ENCODE measurements at regions not wholly inside any gene's neighbourhood (a gene's known extent, or its start where the extent isn't known, plus 50 kb on each side); places are given as distances from the start of the nearest gene placed in this dataset.
"Not testable (repeated sequence)": the region's sequence is repeated elsewhere in the genome, so short reads cannot be mapped to it uniquely, and the experiment has no call there.

- DNase-seq: no peak
Observed at GRCh38 chr6:170040115-170040500, 250.8 kb downstream of the DLL1 start.

DNA sequence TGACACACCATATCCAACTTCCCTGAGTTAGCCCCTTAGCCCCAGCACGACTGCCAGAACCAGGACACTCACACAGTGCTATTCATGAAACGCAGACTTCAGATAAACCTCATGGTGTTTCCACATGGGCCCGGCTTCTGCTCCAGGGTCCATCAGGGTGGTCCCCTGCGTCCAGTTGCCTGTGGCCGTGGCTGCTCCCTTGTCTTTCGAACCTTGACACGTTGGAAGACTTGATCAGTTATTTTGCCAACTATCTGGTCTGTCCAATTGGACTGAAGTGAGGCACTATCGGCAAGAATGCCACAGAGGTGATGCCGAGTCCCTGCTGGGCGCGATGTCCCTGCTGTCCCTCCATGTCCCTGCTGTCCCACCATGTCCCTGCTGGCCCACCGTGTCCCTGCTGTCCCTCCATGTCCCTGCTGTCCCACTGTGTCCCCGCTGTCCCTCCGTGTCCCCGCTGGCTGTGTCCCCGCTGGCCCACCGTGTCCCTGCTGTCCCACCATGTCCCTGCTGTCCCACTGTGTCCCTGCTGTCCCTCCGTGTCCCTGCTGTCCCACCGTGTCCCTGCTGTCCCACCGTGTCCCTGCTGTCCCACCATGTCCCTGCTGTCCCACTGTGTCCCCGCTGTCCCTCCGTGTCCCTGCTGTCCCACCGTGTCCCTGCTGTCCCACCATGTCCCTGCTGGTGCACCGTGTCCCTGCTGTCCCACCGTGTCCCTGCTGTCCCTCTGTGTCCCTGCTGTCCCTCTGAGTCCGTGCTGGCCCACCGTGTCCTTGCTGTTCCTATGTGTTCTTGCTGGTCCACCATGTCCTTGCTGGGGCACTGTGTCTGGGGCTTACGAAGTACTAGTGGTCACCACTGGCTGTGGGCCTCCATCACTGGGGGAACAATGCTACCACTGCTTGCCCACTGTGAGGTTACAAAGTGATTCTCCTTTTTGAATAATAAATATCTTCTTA lies 251.4 kb downstream of the DLL1 start:
- no peak for DNase-seq

- no peak for DNase-seq
Observed at GRCh38 chr6:170038708-170039107, 252.2 kb downstream of the DLL1 start.

GRCh38 chr6:170038251-170038650 lies 252.6 kb downstream of the DLL1 start:
- DNase-seq: no peak

GRCh38 chr6:170037541-170038250 lies 253.2 kb downstream of the DLL1 start:
- DNase-seq: no peak

DNA sequence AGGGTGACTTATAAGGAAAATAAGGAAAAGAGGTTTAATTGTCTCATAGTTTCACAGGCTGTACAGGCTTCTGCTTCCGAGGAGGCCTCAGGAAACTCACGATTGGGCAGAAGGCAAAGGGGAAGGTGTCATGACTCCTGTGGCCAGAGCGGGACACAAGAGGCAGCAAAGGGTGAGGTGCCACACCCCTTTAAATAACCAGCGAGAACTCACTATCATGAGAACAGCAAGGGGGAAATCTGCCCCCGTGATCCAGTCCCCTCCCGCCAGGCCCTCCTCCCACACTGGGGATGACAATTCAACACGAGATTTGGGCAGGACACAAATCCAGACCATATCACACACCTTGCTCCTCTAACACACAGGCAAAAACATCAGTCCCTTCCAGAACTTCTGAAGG lies 254.0 kb downstream of the DLL1 start:
- DNase-seq: no peak

DNA sequence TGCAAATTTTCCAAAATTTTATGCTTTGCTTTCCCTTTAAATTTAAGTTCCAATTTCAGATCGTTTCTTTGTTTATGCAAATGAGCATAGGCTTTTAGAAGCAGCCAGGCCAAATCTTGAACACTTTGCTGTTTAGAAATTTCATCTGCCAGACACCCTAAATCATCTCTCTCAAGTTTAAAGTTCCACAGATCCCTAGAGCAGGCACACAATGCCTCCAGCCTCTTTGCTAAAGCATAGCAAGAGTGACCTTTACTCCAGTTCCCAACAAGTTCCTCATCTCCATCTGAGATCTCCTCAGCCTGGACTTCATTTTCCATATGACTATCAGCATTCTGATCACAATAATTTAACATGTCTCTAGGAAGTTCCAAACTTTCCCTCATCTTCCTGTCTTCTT lies 254.5 kb downstream of the DLL1 start:
- not testable (repeated sequence) for DNase-seq

DNA sequence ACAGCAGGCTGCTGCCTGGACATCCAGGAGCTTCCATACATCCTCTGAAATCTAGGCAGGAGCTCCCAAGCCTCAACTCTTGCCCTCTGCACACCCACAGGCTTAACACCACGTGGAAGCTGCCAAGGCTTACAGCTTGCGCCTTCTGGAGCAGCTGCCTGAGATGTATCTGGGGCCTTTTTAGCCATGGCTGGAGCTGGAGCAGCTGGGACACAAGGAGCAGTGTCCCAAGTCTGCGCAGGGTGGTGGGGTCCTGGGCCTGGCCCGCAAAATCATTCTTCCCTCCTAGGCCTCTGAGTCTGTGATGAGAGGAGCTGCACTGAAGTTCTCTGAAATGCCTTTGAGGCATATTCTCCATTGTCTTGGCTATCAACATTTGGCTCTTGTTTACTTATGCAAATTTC lies 255.0 kb downstream of the DLL1 start:
- no peak for DNase-seq

GRCh38 chr6:170035044-170035443 lies 255.8 kb downstream of the DLL1 start:
- no peak for DNase-seq

DNA sequence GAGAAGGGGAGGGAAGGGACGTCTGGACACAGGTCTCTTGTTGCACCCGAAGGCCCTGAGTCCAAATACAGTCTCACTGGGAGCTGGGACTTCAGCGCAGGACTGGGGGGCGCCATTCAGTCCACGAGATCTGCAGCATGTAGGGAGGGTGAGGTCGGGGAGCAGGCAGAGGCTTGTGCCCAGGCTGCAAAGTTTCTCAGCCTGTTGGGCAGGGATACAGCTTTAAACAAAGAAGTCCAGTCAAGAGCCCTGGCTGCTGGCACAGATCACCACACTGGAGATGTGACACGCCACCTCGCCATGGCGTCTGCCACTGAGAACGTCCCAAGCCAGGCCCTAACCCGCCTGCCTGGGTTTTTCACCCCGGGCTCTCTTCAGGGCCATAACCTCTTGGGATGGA lies 256.6 kb downstream of the DLL1 start:
- DNase-seq: no peak

DNA sequence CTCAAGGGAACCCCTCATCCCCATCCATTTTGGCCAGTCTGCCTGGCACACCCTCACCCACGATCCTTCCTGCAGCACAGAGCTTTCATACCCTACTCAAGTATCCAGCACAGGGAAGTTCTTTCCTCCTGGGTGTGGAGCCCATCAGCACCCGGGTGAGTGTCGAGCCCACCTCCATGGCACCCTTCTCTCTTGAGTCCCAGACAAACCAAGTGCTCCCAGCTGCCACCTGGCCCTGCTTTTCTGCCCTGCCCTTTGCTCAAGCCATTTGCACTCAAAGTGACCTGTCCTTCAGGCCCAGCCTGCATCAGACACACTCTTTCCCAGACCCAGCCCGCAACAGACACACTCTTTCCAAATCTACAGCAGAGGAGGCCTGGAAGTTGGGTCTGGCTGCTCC lies 257.2 kb downstream of the DLL1 start:
- DNase-seq: no peak

- DNase-seq: no peak
Observed at GRCh38 chr6:170032706-170033309, 258.1 kb downstream of the DLL1 start.

DNA sequence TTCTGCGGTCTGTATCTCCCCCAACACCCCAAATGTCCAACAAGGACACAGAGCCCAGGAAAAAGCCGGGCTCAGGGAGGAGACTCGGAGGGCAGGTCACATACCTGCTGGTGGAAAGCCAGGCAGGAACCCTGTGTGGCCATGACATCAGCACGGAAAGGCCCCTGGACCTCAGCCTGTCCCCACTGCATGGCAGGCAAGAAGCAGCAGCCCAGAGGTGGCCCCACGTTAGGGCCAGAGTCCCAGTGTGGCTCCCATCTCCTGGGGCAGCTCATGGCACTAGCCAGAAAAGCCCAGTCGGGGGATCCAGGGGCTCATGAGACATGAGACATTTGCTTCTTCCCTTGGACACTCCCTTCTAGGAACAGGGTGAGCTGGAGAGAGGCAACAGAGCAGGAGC lies 258.7 kb downstream of the DLL1 start:
- no peak for DNase-seq

DNA sequence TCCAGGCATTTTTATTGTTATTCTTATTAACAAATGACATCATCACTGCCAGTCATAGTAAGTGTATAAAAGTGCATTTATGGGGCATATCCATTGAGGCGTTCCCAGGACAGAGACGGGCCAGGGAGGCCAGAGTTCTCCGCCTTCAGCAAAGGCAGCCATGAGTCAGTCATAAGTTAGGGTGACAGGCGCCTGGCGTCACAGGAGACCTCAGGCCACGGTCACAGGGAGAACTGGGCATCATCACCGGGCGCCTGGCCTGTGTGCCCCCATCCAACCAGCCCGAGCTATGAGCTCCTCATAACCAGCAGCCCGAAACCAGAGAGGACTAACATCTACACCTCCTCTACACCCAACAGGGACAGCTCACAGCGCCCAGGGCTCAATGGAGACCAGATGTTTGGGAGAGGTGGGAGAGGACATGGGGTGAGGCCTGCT lies 259.2 kb downstream of the DLL1 start:
- no peak for DNase-seq

DNA sequence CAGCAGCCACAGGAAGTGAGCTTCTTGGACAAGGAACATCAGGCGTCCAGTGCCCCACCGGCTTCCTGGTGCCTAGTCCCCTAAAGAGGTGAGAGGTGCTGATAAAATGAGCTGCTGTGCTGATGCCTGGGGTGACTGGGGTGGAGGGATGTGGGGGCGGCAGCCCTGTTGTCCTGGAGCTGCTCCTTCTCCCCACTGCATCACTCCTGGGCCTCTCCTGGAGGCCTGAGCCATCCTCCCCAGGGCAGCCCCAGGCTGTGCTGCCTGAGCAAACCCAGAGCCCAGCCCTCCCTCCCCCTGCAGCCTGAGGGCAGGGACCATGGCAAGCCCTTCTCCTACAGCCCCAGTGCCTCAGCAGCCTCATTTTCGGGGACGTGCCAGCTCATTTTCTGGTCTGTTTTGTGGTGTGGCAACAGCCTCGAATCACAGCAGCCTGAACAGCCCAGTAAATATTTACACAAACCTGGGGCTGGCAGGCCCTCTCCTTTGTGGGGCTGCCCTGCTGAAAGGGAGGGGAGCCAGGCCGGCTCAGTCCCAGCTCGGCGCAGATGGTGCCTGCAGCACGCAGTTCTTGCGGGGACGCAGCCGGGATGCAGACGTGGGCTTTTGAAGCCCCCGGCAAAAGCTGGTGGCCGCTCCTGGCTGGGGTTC lies 259.9 kb downstream of the DLL1 start:
- DNase-seq: no peak

DNA sequence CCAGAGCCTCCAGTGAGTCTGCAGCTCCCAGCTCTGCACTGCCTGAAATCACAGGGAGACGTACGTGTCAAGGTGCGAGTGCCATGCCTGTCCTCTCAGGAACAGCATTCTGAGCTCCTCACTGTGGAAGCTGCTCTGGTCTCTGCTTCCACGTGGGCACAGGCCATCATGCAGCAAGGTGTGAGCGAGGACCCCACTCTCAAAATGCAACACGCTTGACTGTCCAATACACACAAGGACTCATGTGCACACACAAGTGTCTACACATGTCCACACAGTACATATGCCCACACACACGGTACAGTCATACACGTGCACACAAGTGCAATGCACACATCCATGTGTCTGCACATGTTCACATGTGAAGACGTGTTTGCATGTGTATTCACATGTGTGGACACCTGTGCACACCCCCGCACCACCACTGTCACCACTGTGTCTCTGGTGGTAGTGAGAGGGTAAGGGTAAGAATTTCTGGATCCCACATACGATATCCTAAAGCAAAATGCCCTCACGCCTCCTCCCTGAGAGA lies 260.5 kb downstream of the DLL1 start:
- no peak for DNase-seq

GRCh38 chr6:170029416-170030283 lies 261.2 kb downstream of the DLL1 start:
- DNase-seq: no peak

DNA sequence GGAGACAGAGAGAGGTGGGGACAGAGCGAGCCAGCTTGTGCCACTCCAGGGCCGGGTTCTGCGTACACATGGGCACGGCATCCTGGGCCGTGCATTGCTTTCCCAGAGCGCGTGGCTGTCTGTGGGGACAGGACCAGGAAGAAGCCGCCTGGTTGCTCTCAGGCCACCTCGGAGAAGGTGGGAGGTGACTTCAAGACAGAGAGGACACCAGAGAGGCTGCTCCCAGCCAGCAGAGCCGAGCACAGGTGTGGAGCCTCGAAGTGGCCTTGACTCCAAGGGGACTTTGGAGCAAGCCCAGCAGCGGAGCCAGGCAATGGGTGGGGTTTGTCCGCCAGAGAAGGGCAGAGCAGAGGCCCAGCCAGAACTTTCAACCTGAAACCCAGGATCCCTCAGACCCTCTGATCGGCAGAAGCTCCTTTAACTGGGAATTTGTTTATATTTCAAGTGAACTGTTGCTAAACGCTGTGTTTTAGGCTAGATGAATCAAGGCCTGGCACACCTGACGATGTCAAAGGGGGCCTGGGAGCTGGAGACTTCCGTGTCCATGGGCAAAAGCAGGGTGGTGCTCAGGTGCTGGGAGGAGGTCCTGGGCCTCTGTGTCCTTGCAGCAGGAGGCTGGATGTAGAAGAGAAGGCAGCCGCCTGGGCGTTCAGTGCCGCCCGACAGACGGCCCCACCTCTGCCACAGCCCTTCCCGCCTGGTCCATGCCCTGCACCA lies 262.1 kb downstream of the DLL1 start:
- DNase-seq: no peak

DNA sequence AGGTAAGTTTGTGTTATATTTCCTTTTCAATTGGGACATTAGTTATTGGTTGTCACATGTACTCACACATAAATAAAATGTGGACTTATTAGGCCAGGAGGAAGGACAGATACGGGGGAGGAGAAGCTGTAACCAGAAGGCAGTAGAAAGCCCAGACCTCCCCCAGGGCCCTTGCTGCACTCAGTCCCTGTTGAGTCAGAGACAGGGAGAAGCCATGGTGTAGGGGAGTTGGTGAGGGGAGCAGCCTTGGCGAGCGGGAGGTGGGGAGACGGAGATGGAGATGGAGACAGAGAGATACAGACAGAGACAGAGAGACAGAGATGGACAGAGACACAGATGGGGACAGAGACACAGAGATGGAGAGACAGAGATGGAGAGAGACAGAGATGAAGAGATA lies 263.2 kb downstream of the DLL1 start:
- no peak for DNase-seq

DNA sequence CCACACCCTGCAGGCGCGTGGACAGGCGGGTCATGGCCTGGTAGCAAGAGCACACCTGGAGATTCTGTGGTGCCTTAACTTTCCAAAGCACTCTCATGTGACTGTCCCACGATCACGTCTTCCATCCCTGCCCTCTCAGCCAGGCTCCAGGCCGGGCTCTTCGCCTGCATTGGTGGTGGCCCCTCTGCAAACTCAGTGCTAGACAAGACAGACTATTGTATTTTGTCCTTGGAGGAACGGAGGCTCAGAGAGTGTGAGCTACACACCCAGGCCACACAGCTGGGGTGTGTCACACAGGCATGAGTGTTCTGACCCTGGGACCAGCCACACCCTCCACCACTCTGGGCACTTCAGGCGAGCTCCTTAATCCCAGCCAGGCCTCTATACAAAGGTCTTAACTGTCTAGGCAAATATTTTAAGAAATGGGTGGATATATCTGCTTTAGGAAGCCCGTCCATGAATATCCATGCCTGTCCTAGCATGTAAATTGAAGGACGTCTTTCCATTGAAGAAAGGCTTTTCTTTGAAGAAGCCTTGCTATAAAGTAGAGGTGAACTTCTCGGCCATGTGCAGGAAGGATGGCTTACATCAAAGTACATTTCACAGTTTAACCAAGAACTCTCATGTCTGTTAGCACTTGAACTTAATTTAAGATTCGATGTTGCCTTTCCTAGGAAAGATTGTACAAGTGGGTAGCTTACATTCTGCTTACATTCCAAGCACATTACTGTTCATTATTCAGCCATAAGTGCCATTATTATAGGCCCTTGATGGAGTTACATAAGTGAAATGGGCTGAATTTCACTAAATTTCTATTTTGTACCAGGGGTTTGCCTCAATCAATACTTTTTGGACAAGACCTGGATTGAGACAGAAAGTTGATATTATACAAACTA lies 263.9 kb downstream of the DLL1 start:
- DNase-seq: no peak
